HepG2 (cell line): ENCODE measurements at regions not wholly inside any gene's neighbourhood (a gene's known extent, or its start where the extent isn't known, plus 50 kb on each side); places are given as distances from the start of the nearest gene placed in this dataset.

ENCODE experiments used
- ASH2L ChIP-seq: fragments of 300-600, 200-600 bp; sonication (generic); IDR thresholded peaks from 2 replicates; pipeline ENCODE4 v1.7.0; 2017; ENCODE audit warnings: low read depth, mild to moderate bottlenecking, moderate library complexity, mixed read lengths, low read length; ENCODE audit not compliant: insufficient read length
- CENPT ChIP-seq: sonication (generic); formaldehyde crosslinking; IDR thresholded peaks from 2 replicates; pipeline ENCODE4 v1.8.0; 2022; ENCODE audit warnings: low read depth, mild to moderate bottlenecking, moderate library complexity, missing genetic modification reagents
- CREB1 ChIP-seq, 2 experiments: fragments of 450-650 bp in 1 of 2; IDR thresholded peaks; 2 replicates each; pipeline ENCODE4 v1.6.1; 2016 to 2017; ENCODE audit warnings: control low read depth in 1 of 2, mild to moderate bottlenecking in 1 of 2, missing compliant biosample characterization in 1 of 2, missing genetic modification characterization in 1 of 2
- ELF3 ChIP-seq: IDR thresholded peaks from 2 replicates; pipeline ENCODE4 v1.6.1; 2016; ENCODE audit warnings: missing genetic modification reagents, missing compliant biosample characterization
- FOSL1 ChIP-seq: sonication (generic); formaldehyde crosslinking; IDR thresholded peaks from 2 replicates; pipeline ENCODE4 v1.9.0; 2021; ENCODE audit warnings: missing genetic modification reagents, borderline replicate concordance
- FOXP4 ChIP-seq: sonication (generic); formaldehyde crosslinking; IDR thresholded peaks from 2 replicates; pipeline ENCODE4 v1.4.0; 2020; ENCODE audit warnings: missing genetic modification reagents
- GMEB2 ChIP-seq: IDR thresholded peaks from 2 replicates; pipeline ENCODE4 v1.6.1; 2016; ENCODE audit warnings: missing biosample characterization, missing genetic modification reagents, low read depth
- HDAC1 ChIP-seq: sonication (generic); formaldehyde crosslinking; IDR thresholded peaks from 2 replicates; pipeline ENCODE4 v1.5.1; 2020; ENCODE audit warnings: mild to moderate bottlenecking, missing genetic modification reagents
- JUN ChIP-seq: sonication (generic); formaldehyde crosslinking; IDR thresholded peaks from 2 replicates; pipeline ENCODE4 v1.4.0; 2020; ENCODE audit warnings: mild to moderate bottlenecking, missing genetic modification reagents
- KDM4B ChIP-seq: sonication (generic); formaldehyde crosslinking; IDR thresholded peaks from 2 replicates; pipeline ENCODE4 v1.4.0; 2020; ENCODE audit warnings: missing genetic modification reagents
- MAFK ChIP-seq, 2 experiments: IDR thresholded peaks in 1 of 2; conservative IDR thresholded peaks in 1 of 2; 2 replicates each; pipeline ENCODE4 v1.6.1; 2011; ENCODE audit warnings: improper control_type of control experiment in 2 of 2, low read length in 2 of 2
- RNF219 ChIP-seq: sonication (generic); formaldehyde crosslinking; IDR thresholded peaks from 2 replicates; pipeline ENCODE4 v1.5.0; 2020; ENCODE audit warnings: mild to moderate bottlenecking, missing genetic modification reagents
- SATB2 ChIP-seq: sonication (generic); formaldehyde crosslinking; IDR thresholded peaks from 2 replicates; pipeline ENCODE4 v1.5.0; 2020; ENCODE audit warnings: missing genetic modification reagents
- STAG1 ChIP-seq: sonication (generic); formaldehyde crosslinking; IDR thresholded peaks from 2 replicates; pipeline ENCODE4 v1.4.0; 2020; ENCODE audit warnings: missing genetic modification reagents
- TEAD3 ChIP-seq: optimal IDR thresholded peaks from 2 replicates; pipeline ENCODE3; 2016; ENCODE audit warnings: borderline replicate concordance
- TOPORS ChIP-seq: sonication (generic); formaldehyde crosslinking; IDR thresholded peaks from 2 replicates; pipeline ENCODE4 v1.8.0; 2023; ENCODE audit warnings: mild to moderate bottlenecking, missing genetic modification reagents
- ZBTB7B ChIP-seq: sonication (generic); formaldehyde crosslinking; IDR thresholded peaks from 2 replicates; pipeline ENCODE4 v1.4.0; 2020; ENCODE audit warnings: missing genetic modification reagents
- ZMYM4 ChIP-seq: sonication (generic); formaldehyde crosslinking; IDR thresholded peaks from 2 replicates; pipeline ENCODE4 v1.8.1; 2023; ENCODE audit warnings: mild to moderate bottlenecking, missing genetic modification reagents
- ZNF263 ChIP-seq: sonication (generic); formaldehyde crosslinking; IDR thresholded peaks from 2 replicates; pipeline ENCODE4 v1.4.0; 2020; ENCODE audit warnings: missing genetic modification reagents
- ZSCAN31 ChIP-seq: sonication (generic); formaldehyde crosslinking; IDR thresholded peaks from 2 replicates; pipeline ENCODE4 v1.5.0; 2020; ENCODE audit warnings: low read depth, mild to moderate bottlenecking, missing genetic modification reagents
- TF ChIP-seq, protein P1 (sequence below): sonication (generic); formaldehyde crosslinking; IDR thresholded peaks from 2 replicates; pipeline ENCODE4 v1.5.1; 2020; ENCODE audit warnings: mild to moderate bottlenecking, missing genetic modification reagents, borderline replicate concordance

DNA sequence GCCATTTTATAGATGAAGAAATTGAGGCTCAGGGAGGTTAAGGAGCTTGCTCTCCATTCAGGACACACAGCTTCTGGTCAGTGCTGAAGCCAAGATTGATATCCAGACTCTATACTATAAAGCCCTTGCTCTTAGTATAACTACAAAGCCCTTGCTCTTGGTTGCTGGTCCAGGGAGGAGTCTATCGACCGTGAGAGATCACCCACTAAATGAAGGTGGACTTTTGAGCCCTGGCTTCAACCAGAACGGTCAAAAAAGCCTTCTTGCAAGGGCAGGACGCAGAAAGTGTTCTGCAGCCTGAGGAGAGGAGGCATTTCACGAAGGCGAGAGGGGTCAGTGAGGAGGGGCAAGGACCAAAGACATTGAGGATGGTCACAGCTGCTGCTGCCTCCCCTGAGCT is 176.3 kb downstream of the CYP26A1 start (continued):
- TF ChIP-seq CREB1 (IDR thresholded peaks at IDR 0.05) = no peak
- no peak for TF ChIP-seq CREB1 (CRISPR knock-in tag; IDR thresholded peaks at IDR 0.05)
- no peak for TF ChIP-seq ZBTB7B
- 0 out of 2 replicates have a peak, but pooled peaks have one; percentile 18 for TF ChIP-seq HDAC1
- no peak for TF ChIP-seq ZSCAN31 (CRISPR knock-in tag)
- no peak for TF ChIP-seq CENPT (CRISPR knock-in tag)
- TF ChIP-seq FOXP4 (CRISPR knock-in tag) = no peak
- TF ChIP-seq, protein P1, sequence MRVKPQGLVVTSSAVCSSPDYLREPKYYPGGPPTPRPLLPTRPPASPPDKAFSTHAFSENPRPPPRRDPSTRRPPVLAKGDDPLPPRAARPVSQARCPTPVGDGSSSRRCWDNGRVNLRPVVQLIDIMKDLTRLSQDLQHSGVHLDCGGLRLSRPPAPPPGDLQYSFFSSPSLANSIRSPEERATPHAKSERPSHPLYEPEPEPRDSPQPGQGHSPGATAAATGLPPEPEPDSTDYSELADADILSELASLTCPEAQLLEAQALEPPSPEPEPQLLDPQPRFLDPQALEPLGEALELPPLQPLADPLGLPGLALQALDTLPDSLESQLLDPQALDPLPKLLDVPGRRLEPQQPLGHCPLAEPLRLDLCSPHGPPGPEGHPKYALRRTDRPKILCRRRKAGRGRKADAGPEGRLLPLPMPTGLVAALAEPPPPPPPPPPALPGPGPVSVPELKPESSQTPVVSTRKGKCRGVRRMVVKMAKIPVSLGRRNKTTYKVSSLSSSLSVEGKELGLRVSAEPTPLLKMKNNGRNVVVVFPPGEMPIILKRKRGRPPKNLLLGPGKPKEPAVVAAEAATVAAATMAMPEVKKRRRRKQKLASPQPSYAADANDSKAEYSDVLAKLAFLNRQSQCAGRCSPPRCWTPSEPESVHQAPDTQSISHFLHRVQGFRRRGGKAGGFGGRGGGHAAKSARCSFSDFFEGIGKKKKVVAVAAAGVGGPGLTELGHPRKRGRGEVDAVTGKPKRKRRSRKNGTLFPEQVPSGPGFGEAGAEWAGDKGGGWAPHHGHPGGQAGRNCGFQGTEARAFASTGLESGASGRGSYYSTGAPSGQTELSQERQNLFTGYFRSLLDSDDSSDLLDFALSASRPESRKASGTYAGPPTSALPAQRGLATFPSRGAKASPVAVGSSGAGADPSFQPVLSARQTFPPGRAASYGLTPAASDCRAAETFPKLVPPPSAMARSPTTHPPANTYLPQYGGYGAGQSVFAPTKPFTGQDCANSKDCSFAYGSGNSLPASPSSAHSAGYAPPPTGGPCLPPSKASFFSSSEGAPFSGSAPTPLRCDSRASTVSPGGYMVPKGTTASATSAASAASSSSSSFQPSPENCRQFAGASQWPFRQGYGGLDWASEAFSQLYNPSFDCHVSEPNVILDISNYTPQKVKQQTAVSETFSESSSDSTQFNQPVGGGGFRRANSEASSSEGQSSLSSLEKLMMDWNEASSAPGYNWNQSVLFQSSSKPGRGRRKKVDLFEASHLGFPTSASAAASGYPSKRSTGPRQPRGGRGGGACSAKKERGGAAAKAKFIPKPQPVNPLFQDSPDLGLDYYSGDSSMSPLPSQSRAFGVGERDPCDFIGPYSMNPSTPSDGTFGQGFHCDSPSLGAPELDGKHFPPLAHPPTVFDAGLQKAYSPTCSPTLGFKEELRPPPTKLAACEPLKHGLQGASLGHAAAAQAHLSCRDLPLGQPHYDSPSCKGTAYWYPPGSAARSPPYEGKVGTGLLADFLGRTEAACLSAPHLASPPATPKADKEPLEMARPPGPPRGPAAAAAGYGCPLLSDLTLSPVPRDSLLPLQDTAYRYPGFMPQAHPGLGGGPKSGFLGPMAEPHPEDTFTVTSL (CRISPR knock-in tag) = 0 out of 2 replicates have a peak, but pooled peaks have one; percentile 41
- no peak for TF ChIP-seq MAFK (conservative IDR thresholded peaks at IDR 0.05 in 1 of 2, IDR thresholded peaks at IDR 0.05 in 1 of 2; ENCODE audit: low read length in 2 of 2)
- TF ChIP-seq STAG1 = no peak
- TF ChIP-seq TEAD3 (CRISPR knock-in tag) = no peak
- TF ChIP-seq ZNF263 (CRISPR knock-in tag) = peak; percentile 71
- TF ChIP-seq RNF219 (CRISPR knock-in tag) = no peak
- no peak for TF ChIP-seq ELF3 (CRISPR knock-in tag)
- no peak for TF ChIP-seq KDM4B (CRISPR knock-in tag)
- no peak for TF ChIP-seq SATB2
- no peak for TF ChIP-seq GMEB2
- no peak for TF ChIP-seq ASH2L
- no peak for TF ChIP-seq JUN (CRISPR knock-in tag)
- TF ChIP-seq FOSL1 = no peak
- TF ChIP-seq ZMYM4 = 0 out of 2 replicates have a peak, but pooled peaks have one; percentile 27
- TF ChIP-seq TOPORS = no peak
